IMR-90 (cell line): ENCODE measurements at regions not wholly inside any gene's neighbourhood (a gene's known extent, or its start where the extent isn't known, plus 50 kb on each side); places are given as distances from the start of the nearest gene placed in this dataset.

Experiments
- BHLHE40 ChIP-seq: fragments of 150-350 bp; IDR thresholded peaks from 2 replicates; pipeline ENCODE4 v1.6.1; 2016; ENCODE audit warnings: mild to moderate bottlenecking, low read depth, low read length
- CHD1 ChIP-seq: IDR thresholded peaks from 2 replicates; pipeline ENCODE4 v1.6.1; 2012; ENCODE audit warnings: low read depth, low read length, improper control_type of control experiment
- CTCF ChIP-seq: conservative IDR thresholded peaks from 2 replicates; pipeline ENCODE4 v1.5.1; 2012; ENCODE audit warnings: mild to moderate bottlenecking, low read depth, low read length, improper control_type of control experiment
- ELK1 ChIP-seq: fragments of 150-350 bp; IDR thresholded peaks from 2 replicates; pipeline ENCODE4 v1.6.1; 2016; ENCODE audit warnings: low read depth, mild to moderate bottlenecking, low read length, moderate library complexity, borderline replicate concordance
- MAZ ChIP-seq: IDR thresholded peaks from 2 replicates; pipeline ENCODE4 v1.6.1; 2012; ENCODE audit warnings: low read depth, mild to moderate bottlenecking, low read length, improper control_type of control experiment, moderate library complexity, borderline replicate concordance
- NFE2L2 ChIP-seq: fragments of 150-350 bp; IDR thresholded peaks from 2 replicates; pipeline ENCODE4 v1.6.1; 2016; ENCODE audit warnings: low read depth, mild to moderate bottlenecking, low read length
- POLR2A ChIP-seq: IDR thresholded peaks from 2 replicates; pipeline ENCODE4 v1.6.1; 2012; ENCODE audit warnings: mild to moderate bottlenecking, low read depth, low read length
- RAD21 ChIP-seq: IDR thresholded peaks from 2 replicates; pipeline ENCODE4 v1.6.1; 2012; ENCODE audit warnings: low read length, improper control_type of control experiment
- USF2 ChIP-seq: fragments of 150-350 bp; IDR thresholded peaks from 2 replicates; pipeline ENCODE4 v1.6.1; 2017; ENCODE audit warnings: mild to moderate bottlenecking, antibody characterized with exemption, low read length, low read depth

- TF ChIP-seq CHD1 (no peak), CTCF (no peak), MAZ (no peak), BHLHE40 (no peak), POLR2A (no peak), RAD21 (no peak), ELK1 (no peak), USF2 (no peak), NFE2L2 (no peak)
These were observed 695.4 kb upstream of the INTU start for GRCh38 chr4:126937342-126937741.
